Endothelial cell of umbilical vein (primary cell): ENCODE measurements at regions not wholly inside any gene's neighbourhood (a gene's known extent, or its start where the extent isn't known, plus 50 kb on each side); places are given as distances from the start of the nearest gene placed in this dataset.

Experiments
- BruUV-seq: library from RNA; stranded (reverse); fragments of 400-500 nt; replicated peaks from 2 replicates; lab custom pipeline; 2021; lab: Mats Ljungman, UMichigan
- CTCF ChIA-PET: fragments of 300-600, 350-600 bp; sonication (Branson Sonifier 250); formaldehyde crosslinking; loops from one replicate; lab custom pipeline; 2021; ENCODE audit warnings: antibody characterized with exemption, inconsistent platforms; lab: Charles Lee
- POLR2A ChIA-PET: fragments of 300-600, 350-600 bp; sonication (Branson Sonifier 250); formaldehyde crosslinking; loops from one replicate; lab custom pipeline; 2021; ENCODE audit warnings: antibody characterized with exemption, inconsistent platforms; lab: Charles Lee
- DNase-seq: peaks from one replicate; pipeline ENCODE4 v3.0.0-alpha.2; 2011; ENCODE audit warnings: low read depth, low spot score
- FAIRE-seq: peaks from 2 replicates; lab custom pipeline; 2011; peaks lifted over from hg19 to GRCh38; lab: Jason Lieb, UNC
- H2AFZ ChIP-seq: 2 replicates; pipeline ENCODE4 v1.6.0; 2012; ENCODE audit warnings: low read depth, low read length, control low read depth, inconsistent platforms
- H3K27ac ChIP-seq: 2 replicates; pipeline ENCODE4 v1.5.1; 2011; ENCODE audit warnings: low read depth, mild to moderate bottlenecking, control low read depth, low read length, moderate library complexity; ENCODE audit not compliant: insufficient read depth
- H3K27me3 ChIP-seq, 2 experiments: 2 replicates each; pipeline versions ENCODE4 v1.6.0 to v1.6.1; 2011; ENCODE audit warnings: low read length in 2 of 2, mixed read lengths in 1 of 2; ENCODE audit not compliant: control insufficient read depth in 2 of 2, insufficient read depth in 2 of 2
- H3K36me3 ChIP-seq, 2 experiments: 2 replicates in 1 of 2; 3 replicates in 1 of 2; pipeline ENCODE4 v1.5.1; 2011; ENCODE audit warnings: low read length in 2 of 2, mild to moderate bottlenecking in 1 of 2, moderate library complexity in 1 of 2; ENCODE audit not compliant: control insufficient read depth in 2 of 2, insufficient read depth in 2 of 2; ENCODE audit errors: extremely low read depth in 1 of 2
- H3K4me1 ChIP-seq: 3 replicates; pipeline ENCODE4 v1.5.1; 2011; ENCODE audit warnings: mild to moderate bottlenecking, low read length; ENCODE audit not compliant: control insufficient read depth, insufficient read depth; ENCODE audit errors: extremely low read depth
- H3K4me2 ChIP-seq: 2 replicates; pipeline ENCODE4 v1.6.1; 2011; ENCODE audit warnings: low read length, control low read depth, mixed read lengths; ENCODE audit not compliant: insufficient read depth
- H3K4me3 ChIP-seq, 3 experiments: fragments of 200-600 bp in 1 of 3; sonication (generic), shearing (Covaris generic) in 1 of 3; replicated peaks in 1 of 3; 2 replicates each; pipeline ENCODE4 v1.5.1; 2011 to 2016; ENCODE audit warnings: control low read depth in 3 of 3, low read length in 3 of 3, mild to moderate bottlenecking in 2 of 3, inconsistent platforms in 1 of 3, low read depth in 1 of 3, moderate library complexity in 1 of 3; ENCODE audit not compliant: insufficient read depth in 1 of 3
- H3K79me2 ChIP-seq: 2 replicates; pipeline ENCODE4 v1.6.0; 2012; ENCODE audit warnings: low read length, inconsistent platforms; ENCODE audit not compliant: control insufficient read depth, insufficient read depth
- H3K9ac ChIP-seq: replicated peaks from 2 replicates; pipeline ENCODE3; 2011; ENCODE audit warnings: low read length, control low read depth; ENCODE audit not compliant: insufficient read depth; ENCODE audit errors: extremely low read depth
- H3K9me1 ChIP-seq: replicated peaks from 3 replicates; pipeline ENCODE4 v1.6.0; 2011; ENCODE audit warnings: mild to moderate bottlenecking, low read length; ENCODE audit not compliant: control insufficient read depth, insufficient read depth; ENCODE audit errors: extremely low read depth
- H3K9me3 ChIP-seq: replicated peaks from 2 replicates; pipeline ENCODE4 v1.5.1; 2012; ENCODE audit warnings: low read length, inconsistent platforms; ENCODE audit not compliant: control insufficient read depth, insufficient read depth
- H4K20me1 ChIP-seq: replicated peaks from 2 replicates; pipeline ENCODE3; 2011; ENCODE audit warnings: mild to moderate bottlenecking, low read length; ENCODE audit not compliant: control insufficient read depth, insufficient read depth; ENCODE audit errors: extremely low read depth
- CTCF ChIP-seq, 2 donors: IDR thresholded peaks; 1 replicate in 1 of 2; 2 replicates in 1 of 2; pipeline ENCODE4 v1.5.1; 2011; ENCODE audit warnings: low read length in 2 of 2, mild to moderate bottlenecking in 2 of 2, moderate library complexity in 2 of 2, control low read depth in 1 of 2, inconsistent platforms in 1 of 2, low read depth in 1 of 2; ENCODE audit not compliant: insufficient read depth in 1 of 2; ENCODE audit errors: extremely low read depth in 1 of 2
- EZH2 ChIP-seq: IDR thresholded peaks from 2 replicates; pipeline ENCODE4 v1.6.1; 2012; ENCODE audit warnings: borderline replicate concordance, low read depth, mild to moderate bottlenecking, moderate library complexity, low read length, inconsistent platforms; ENCODE audit not compliant: severe bottlenecking
- FOS ChIP-seq: IDR thresholded peaks from 2 replicates; pipeline ENCODE4 v1.6.1; 2011; ENCODE audit warnings: mild to moderate bottlenecking, low read length, moderate library complexity, borderline replicate concordance; ENCODE audit not compliant: insufficient read depth
- GATA2 ChIP-seq: IDR thresholded peaks from 2 replicates; pipeline ENCODE4 v1.7.0; 2011; ENCODE audit warnings: low read depth, mild to moderate bottlenecking, moderate library complexity, mixed read lengths, low read length; ENCODE audit not compliant: insufficient read length, insufficient read depth
- JUN ChIP-seq: IDR thresholded peaks from 2 replicates; pipeline ENCODE4 v1.6.1; 2011; ENCODE audit warnings: borderline replicate concordance, low read depth; ENCODE audit not compliant: insufficient read length, insufficient read depth
- MAX ChIP-seq: IDR thresholded peaks from 2 replicates; pipeline ENCODE4 v1.6.1; 2011; ENCODE audit not compliant: insufficient read depth, insufficient read length
- MYC ChIP-seq: IDR thresholded peaks from one replicate; pipeline ENCODE4 v1.6.1; 2011; ENCODE audit warnings: mild to moderate bottlenecking, low read depth, low read length
- POLR2A ChIP-seq: IDR thresholded peaks from 2 replicates; pipeline ENCODE4 v1.6.1; 2012; ENCODE audit warnings: low read depth, mild to moderate bottlenecking, control low read depth, low read length
- POLR2AphosphoS5 ChIP-seq: IDR thresholded peaks from 2 replicates; pipeline ENCODE4 v1.6.1; 2012; ENCODE audit warnings: low read depth, mild to moderate bottlenecking, control low read depth, low read length, moderate library complexity; ENCODE audit not compliant: insufficient read depth
- dilution Hi-C: fragments of 300-500 bp; cut with MboI; formaldehyde crosslinking; loops from one replicate; pipeline ENCODE4 v1.15.0; 2019; ENCODE audit warnings: low sequenced_read_pairs; ENCODE audit not compliant: extremely low pct_ligation_motif_present
- intact Hi-C: fragments of 100-400 bp; cut with micrococcal nuclease; formaldehyde crosslinking; loops from one replicate; pipeline ENCODE4 v1.10.0; 2022

GRCh38 chr15:29994284-29994683 is 88.5 kb upstream of the GOLGA8J start:
- H3K27ac ChIP-seq, result no peak overlapping the region
- H3K4me2 ChIP-seq, result no peak overlapping the region
- H2AFZ ChIP-seq, result no peak overlapping the region
- no peaks in the 10 kb centered on the region for H3K79me2 ChIP-seq
- dilution Hi-C loops, result no loop called here
- POLR2A ChIA-PET, result no interaction called here
- H3K9me1 ChIP-seq, result no peaks in the 10 kb centered on the region
- intact Hi-C loops, result no loop called here
- CTCF ChIA-PET, result interaction anchor here (2.0 kb wide), 1 partner anchor 9 kb away, joined by 5 read pairs; no protein-coding TSS in a partner anchor
- H3K9me3 ChIP-seq, result no peaks in the 10 kb centered on the region
- no peaks in the 10 kb centered on the region for H4K20me1 ChIP-seq
- H3K4me3 ChIP-seq, result no peak overlapping the region
- FAIRE-seq, result no peak
- TF ChIP-seq MYC, result no peak
- no peak for TF ChIP-seq MAX
- no peak for TF ChIP-seq POLR2A
- no peak for TF ChIP-seq EZH2
- no peak for TF ChIP-seq POLR2AphosphoS5
- TF ChIP-seq CTCF (IDR thresholded peaks at IDR 0.05; ENCODE audit: extremely low read depth in 1 of 2, insufficient read depth in 1 of 2, low read depth in 1 of 2, low read length in 2 of 2), result no peak
- TF ChIP-seq JUN, result no peak
- TF ChIP-seq GATA2, result no peak
- no peak for TF ChIP-seq FOS
- no peak overlapping the region for H3K9ac ChIP-seq
- no peaks in the 10 kb centered on the region for H3K4me1 ChIP-seq
- DNase-seq, result no peak
- BruUV-seq, result no TSS peak
- peaks cover 2 to 4% of the 10 kb centered on the region in 2 experiments for H3K27me3 ChIP-seq
- no peaks in the 10 kb centered on the region for H3K36me3 ChIP-seq
